Right lobe of liver (tissue), 4 donors: ENCODE measurements at regions not wholly inside any gene's neighbourhood (a gene's known extent, or its start where the extent isn't known, plus 50 kb on each side); places are given as distances from the start of the nearest gene placed in this dataset.

Source experiments
- POLR2A ChIP-seq: fragments of 450-650 bp; IDR thresholded peaks from one replicate; pipeline ENCODE4 v1.6.1; 2017; ENCODE audit warnings: antibody characterized with exemption, mild to moderate bottlenecking
- TF ChIP-seq, protein P1 (sequence below), 4 donors: fragments of 200-600 bp in 3 of 4; fragments of 450-650 bp in 1 of 4; IDR thresholded peaks; one replicate each; pipeline versions ENCODE4 v1.5.1 to v1.8.0; 2016 to 2022; ENCODE audit warnings: antibody characterized with exemption in 4 of 4, mild to moderate bottlenecking in 2 of 4
- donor health status: DM: no; HTN: no; CAD: no.
- donor health status: DM: no; HTN: no; CAD: no.
- donor health status: DM: no; HTN: yes; CAD: no.

DNA sequence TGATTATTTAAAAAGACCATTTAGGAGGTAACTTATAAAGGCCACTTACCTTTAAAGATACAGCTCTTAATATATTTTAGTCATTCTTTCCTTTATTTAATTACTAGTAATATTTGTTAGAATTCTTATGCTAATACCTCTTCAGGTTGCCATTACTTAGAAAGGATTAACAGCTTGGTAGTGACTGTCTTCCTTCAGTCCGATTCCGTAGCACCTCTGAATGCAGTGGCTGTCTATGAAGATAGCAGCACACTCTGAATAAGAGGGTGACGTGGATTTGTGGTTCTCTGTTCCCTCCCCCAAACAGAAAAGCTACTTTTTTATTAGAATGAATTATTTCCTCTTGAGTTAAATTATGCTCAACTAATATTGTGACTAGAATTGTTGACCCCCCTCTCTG lies 92.6 kb upstream of the TENM3 start:
- TF ChIP-seq, protein P1, sequence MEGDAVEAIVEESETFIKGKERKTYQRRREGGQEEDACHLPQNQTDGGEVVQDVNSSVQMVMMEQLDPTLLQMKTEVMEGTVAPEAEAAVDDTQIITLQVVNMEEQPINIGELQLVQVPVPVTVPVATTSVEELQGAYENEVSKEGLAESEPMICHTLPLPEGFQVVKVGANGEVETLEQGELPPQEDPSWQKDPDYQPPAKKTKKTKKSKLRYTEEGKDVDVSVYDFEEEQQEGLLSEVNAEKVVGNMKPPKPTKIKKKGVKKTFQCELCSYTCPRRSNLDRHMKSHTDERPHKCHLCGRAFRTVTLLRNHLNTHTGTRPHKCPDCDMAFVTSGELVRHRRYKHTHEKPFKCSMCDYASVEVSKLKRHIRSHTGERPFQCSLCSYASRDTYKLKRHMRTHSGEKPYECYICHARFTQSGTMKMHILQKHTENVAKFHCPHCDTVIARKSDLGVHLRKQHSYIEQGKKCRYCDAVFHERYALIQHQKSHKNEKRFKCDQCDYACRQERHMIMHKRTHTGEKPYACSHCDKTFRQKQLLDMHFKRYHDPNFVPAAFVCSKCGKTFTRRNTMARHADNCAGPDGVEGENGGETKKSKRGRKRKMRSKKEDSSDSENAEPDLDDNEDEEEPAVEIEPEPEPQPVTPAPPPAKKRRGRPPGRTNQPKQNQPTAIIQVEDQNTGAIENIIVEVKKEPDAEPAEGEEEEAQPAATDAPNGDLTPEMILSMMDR (IDR thresholded peaks at IDR 0.05), result no peak
- TF ChIP-seq POLR2A, result no peak
